Activated naive CD4-positive, alpha-beta T cell treated with anti-CD3 and anti-CD28 coated beads, Interleukin-2, amount 50 U/mL, for 24 hours (primary cell): ENCODE measurements at regions not wholly inside any gene's neighbourhood (a gene's known extent, or its start where the extent isn't known, plus 50 kb on each side); places are given as distances from the start of the nearest gene placed in this dataset.
"Not testable (repeated sequence)": the region's sequence is repeated elsewhere in the genome, so short reads cannot be mapped to it uniquely, and the experiment has no call there.

Experiments used
- H3K27ac Mint-ChIP-seq: one replicate; pipeline ENCODE4 v1.8.0; 2021; ENCODE audit warnings: mild to moderate bottlenecking, mixed read lengths
- H3K27me3 Mint-ChIP-seq: one replicate; pipeline ENCODE4 v1.8.0; 2021; ENCODE audit warnings: mixed read lengths
- H3K36me3 Mint-ChIP-seq: one replicate; pipeline ENCODE4 v1.8.0; 2021; ENCODE audit warnings: mixed read lengths
- H3K4me1 Mint-ChIP-seq: one replicate; pipeline ENCODE4 v1.8.0; 2021; ENCODE audit warnings: mixed read lengths
- H3K4me3 Mint-ChIP-seq: one replicate; pipeline ENCODE4 v1.8.0; 2021; ENCODE audit warnings: mild to moderate bottlenecking, mixed read lengths
- H3K9me3 Mint-ChIP-seq: one replicate; pipeline ENCODE4 v1.8.0; 2021; ENCODE audit warnings: mixed read lengths

DNA sequence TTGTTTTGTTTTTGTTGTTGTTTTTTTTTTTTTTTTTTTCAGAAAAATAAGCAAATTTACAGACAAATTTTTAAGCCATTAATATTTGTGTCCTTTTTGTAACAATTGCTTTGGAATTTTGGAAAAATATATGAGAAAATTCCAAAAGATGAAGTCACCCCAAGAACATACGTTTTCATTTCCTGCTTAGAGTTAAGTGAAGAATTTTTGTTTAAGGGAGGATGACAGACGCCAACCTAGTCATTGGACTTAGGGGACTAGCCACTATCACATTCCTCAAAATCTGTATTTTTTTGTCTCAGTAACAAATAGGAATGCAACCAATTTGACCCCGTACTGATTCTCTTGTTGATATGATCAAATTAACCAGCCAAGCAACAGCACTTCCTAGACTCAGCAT lies 433.9 kb upstream of the SLC30A5 start:
- Mint-ChIP-seq H3K36me3 (no peaks in the 10 kb centered on the region), H3K4me1 (peaks cover 4% of the 10 kb centered on the region), H3K4me3 (no peak overlapping the region), H3K27me3 (no peaks in the 10 kb centered on the region), H3K27ac (no peak overlapping the region), H3K9me3 (no peaks in the 10 kb centered on the region)

DNA sequence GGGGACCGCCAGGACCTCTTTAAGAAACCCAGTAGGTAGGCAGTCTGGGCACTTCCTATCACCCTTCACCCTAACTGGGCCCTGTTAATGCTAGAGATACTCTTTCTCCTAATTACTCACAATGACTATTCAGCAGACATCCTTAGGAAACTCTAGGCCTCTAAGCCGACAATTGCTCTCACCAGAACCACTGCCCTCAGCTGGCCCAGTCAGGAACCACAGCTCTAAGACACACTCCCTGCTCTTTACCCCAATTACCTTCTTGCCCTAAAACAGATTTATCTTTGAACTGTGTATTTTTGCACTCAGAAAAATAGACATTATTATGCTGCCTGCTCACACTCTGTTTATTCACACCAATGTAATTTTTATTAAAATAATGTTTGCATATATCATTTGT lies 432.6 kb upstream of the SLC30A5 start:
- Mint-ChIP-seq H3K27ac (no peak overlapping the region), H3K4me3 (no peak overlapping the region), H3K36me3 (no peaks in the 10 kb centered on the region), H3K9me3 (no peaks in the 10 kb centered on the region), H3K27me3 (no peaks in the 10 kb centered on the region), H3K4me1 (peaks cover 4% of the 10 kb centered on the region)

GRCh38 chr5:68662804-68663307 lies 431.0 kb upstream of the SLC30A5 start:
- no peak overlapping the region for H3K4me3 Mint-ChIP-seq
- peaks cover 4% of the 10 kb centered on the region for H3K4me1 Mint-ChIP-seq
- no peaks in the 10 kb centered on the region for H3K36me3 Mint-ChIP-seq
- no peaks in the 10 kb centered on the region for H3K9me3 Mint-ChIP-seq
- no peak overlapping the region for H3K27ac Mint-ChIP-seq
- H3K27me3 Mint-ChIP-seq, result no peaks in the 10 kb centered on the region

DNA sequence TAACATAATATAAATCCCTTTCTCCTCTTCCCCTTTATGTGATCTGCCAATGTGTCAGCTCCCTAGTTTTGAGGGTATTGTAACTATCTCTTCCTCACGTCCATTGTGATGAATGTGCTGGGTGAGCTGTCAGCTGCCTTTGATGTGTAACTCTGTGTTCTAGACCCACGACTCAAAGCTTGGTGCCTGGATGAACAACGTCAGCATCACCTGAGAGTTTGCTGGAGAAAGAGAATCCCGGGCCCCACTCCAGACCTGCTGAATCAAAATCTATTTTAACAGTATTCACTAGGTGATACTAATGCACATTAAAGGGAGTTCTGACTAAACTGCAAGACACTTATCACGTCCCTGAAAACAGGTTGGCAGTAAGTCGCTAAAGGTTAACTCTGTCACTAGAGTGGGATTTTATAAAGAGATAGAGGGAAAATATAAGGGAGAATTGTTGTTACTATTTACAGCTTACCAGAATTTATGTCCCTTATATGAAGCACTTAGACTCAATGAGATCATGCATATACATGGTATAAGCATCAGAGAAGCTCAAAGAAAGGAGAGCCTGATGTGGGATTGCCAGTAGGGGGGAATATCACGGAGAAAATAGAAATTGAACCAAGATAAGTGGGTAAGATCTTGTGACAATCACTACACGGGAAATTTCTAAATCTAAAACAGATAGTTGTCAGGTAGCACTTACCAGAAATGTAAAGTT lies 423.8 kb upstream of the SLC30A5 start:
- Mint-ChIP-seq H3K36me3 (no peaks in the 10 kb centered on the region), H3K9me3 (no peaks in the 10 kb centered on the region), H3K4me1 (peaks cover 6% of the 10 kb centered on the region), H3K27me3 (peaks cover 1% of the 10 kb centered on the region), H3K4me3 (no peak overlapping the region), H3K27ac (no peak overlapping the region)

- Mint-ChIP-seq H3K36me3 (no peaks in the 10 kb centered on the region), H3K27ac (no peak overlapping the region), H3K27me3 (peaks cover 1% of the 10 kb centered on the region), H3K9me3 (no peaks in the 10 kb centered on the region), H3K4me3 (no peak overlapping the region), H3K4me1 (peaks cover 6% of the 10 kb centered on the region)
Observed at GRCh38 chr5:68673106-68673822, 420.6 kb upstream of the SLC30A5 start.

DNA sequence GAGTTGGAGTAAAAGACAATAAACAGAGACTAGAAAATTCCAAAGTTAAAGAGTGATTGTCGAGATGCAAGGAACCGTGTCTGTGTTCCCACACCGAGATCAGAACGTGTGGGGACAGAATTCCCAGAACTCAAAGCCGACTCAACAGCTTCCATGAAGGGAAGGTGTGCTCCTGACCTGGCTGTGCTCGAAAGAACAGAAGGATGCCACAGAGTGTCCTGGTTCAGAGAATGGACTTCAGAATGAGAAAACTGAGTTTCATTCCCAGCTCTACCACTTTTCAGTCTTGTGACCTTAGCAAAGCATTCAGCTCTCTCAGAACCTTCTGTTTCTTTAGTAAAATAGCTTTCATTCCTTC lies 420.0 kb upstream of the SLC30A5 start:
- no peak overlapping the region for H3K27ac Mint-ChIP-seq
- H3K36me3 Mint-ChIP-seq, result no peaks in the 10 kb centered on the region
- peaks cover 2% of the 10 kb centered on the region for H3K4me1 Mint-ChIP-seq
- no peaks in the 10 kb centered on the region for H3K9me3 Mint-ChIP-seq
- H3K27me3 Mint-ChIP-seq, result peaks cover 1% of the 10 kb centered on the region
- H3K4me3 Mint-ChIP-seq, result no peak overlapping the region

DNA sequence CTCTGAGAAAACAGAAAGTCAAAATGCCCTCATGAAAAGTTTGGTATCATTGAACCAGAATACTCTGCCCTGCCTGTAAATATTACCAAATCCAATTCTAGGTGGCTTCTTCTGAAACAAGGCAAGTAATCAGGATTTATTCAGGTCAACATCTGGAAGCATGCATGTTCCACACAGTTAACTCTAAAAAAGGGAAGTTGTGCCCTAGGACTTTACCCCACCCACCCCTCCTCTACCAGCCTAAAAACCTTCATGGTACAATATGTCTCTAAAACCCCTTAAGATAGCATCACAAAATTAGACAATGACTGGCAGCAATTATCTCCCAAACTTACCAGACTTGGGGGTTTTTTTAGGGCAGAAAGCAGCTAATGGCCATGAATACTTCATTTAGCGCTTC lies 414.8 kb upstream of the SLC30A5 start:
- H3K36me3 Mint-ChIP-seq, result peaks cover 1% of the 10 kb centered on the region
- no peak overlapping the region for H3K4me3 Mint-ChIP-seq
- H3K27me3 Mint-ChIP-seq, result peaks cover 1% of the 10 kb centered on the region

DNA sequence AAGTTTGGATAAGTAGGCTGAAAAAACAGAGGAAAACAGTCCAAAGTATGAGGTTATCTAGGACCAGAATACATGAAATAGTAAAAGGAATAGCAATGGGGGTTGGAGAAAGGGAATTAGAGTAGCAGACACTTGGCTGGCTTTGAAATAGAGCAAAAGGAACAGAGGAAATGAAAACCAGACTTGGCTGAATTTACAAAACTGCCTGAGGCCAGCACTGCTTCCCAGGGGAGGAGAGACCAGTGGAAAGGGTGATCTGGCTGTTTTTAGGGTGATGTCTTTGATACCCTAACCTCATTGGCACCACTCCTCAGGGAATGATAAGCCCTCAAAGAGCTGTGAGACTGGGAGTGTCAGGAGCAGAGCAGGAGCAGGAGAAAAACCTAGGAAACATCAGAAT lies 413.4 kb upstream of the SLC30A5 start:
- H3K4me1 Mint-ChIP-seq, result no peaks in the 10 kb centered on the region
- no peaks in the 10 kb centered on the region for H3K27me3 Mint-ChIP-seq
- H3K27ac Mint-ChIP-seq, result no peak overlapping the region
- no peak overlapping the region for H3K4me3 Mint-ChIP-seq
- peaks cover 1% of the 10 kb centered on the region for H3K36me3 Mint-ChIP-seq
- no peaks in the 10 kb centered on the region for H3K9me3 Mint-ChIP-seq

More for the DNA sequence above, 414.8 kb upstream of the SLC30A5 start:
- Mint-ChIP-seq H3K9me3 (no peaks in the 10 kb centered on the region), H3K4me1 (no peaks in the 10 kb centered on the region), H3K27ac (no peak overlapping the region)

DNA sequence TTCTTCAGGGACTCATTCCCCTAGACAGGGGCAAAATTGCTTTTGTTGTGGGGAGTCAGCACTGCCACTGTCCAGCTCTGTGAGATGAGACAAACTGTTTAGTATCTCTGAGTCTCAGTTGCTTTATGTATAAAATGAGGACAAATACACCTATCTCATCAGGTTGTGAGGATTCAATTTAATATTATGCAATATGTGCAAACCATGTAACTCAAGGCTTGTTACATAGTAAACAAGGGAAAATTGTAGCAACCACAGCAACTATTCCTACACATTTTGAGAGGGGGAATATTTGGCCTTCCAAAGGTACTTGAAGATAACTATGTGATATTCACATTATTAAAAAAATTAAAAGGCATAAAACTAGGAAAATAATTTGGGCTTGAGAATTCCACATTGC lies 411.9 kb upstream of the SLC30A5 start:
- Mint-ChIP-seq H3K27ac (no peak overlapping the region), H3K27me3 (no peaks in the 10 kb centered on the region), H3K9me3 (no peaks in the 10 kb centered on the region), H3K4me3 (no peak overlapping the region), H3K36me3 (peaks cover 1% of the 10 kb centered on the region), H3K4me1 (no peaks in the 10 kb centered on the region)

DNA sequence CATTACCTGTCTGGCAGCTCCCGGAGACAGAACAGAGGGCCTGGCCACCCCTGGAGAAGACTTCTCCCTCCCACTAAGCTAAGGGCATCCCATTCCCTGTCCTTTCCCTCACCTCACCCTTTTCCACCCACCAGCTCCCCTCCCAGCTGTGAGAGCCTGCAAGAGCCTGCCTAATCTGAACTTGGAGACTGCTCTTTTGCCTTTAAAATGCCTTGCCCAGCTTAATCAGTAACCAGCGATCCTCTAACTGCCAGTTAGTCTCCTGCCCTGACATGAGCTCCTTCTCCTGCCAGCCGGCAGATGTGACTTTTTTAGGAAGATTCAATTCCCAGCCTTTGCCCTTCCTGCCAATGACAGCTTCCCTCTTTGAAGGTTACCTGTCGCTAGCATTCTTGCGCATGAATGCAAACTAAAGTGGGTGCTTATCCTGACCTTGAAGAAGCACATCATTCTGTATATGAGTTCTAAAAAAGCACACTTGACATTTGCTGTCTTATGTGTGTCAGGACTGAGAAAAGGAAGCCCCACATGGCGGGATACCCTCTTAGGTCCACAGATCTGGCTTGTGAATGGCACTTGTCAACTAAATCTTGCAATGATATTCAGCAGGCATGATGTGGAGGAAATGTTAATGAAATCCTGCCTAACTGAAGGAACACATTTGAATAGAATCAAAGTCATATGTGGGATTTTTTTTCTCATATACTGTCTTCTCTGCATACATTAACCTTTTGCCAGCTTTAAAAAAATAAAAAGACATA lies 411.2 kb upstream of the SLC30A5 start:
- Mint-ChIP-seq H3K36me3 (peaks cover 1% of the 10 kb centered on the region), H3K4me3 (no peak overlapping the region), H3K9me3 (no peaks in the 10 kb centered on the region), H3K27ac (no peak overlapping the region), H3K27me3 (no peaks in the 10 kb centered on the region), H3K4me1 (no peaks in the 10 kb centered on the region)

- Mint-ChIP-seq H3K27ac (no peak overlapping the region), H3K4me1 (no peaks in the 10 kb centered on the region), H3K36me3 (peaks cover 1% of the 10 kb centered on the region), H3K27me3 (no peaks in the 10 kb centered on the region), H3K4me3 (no peak overlapping the region), H3K9me3 (no peaks in the 10 kb centered on the region)
Observed at GRCh38 chr5:68683632-68684036, 410.2 kb upstream of the SLC30A5 start.

GRCh38 chr5:68685863-68686262 lies 408.0 kb upstream of the SLC30A5 start:
- no peaks in the 10 kb centered on the region for H3K27me3 Mint-ChIP-seq
- peaks cover 5% of the 10 kb centered on the region for H3K9me3 Mint-ChIP-seq
- no peak overlapping the region for H3K4me3 Mint-ChIP-seq
- peaks cover 1% of the 10 kb centered on the region for H3K36me3 Mint-ChIP-seq
- H3K4me1 Mint-ChIP-seq, result no peaks in the 10 kb centered on the region
- H3K27ac Mint-ChIP-seq, result no peak overlapping the region

- Mint-ChIP-seq H3K4me1 (no peaks in the 10 kb centered on the region), H3K9me3 (peaks cover 15% of the 10 kb centered on the region), H3K36me3 (peaks cover 1% of the 10 kb centered on the region), H3K27me3 (no peaks in the 10 kb centered on the region), H3K4me3 (no peak overlapping the region), H3K27ac (no peak overlapping the region)
Observed at GRCh38 chr5:68688547-68688946, 405.3 kb upstream of the SLC30A5 start.

GRCh38 chr5:68689010-68689409 lies 404.8 kb upstream of the SLC30A5 start:
- Mint-ChIP-seq H3K9me3 (peaks cover 15% of the 10 kb centered on the region), H3K27ac (no peak overlapping the region), H3K27me3 (no peaks in the 10 kb centered on the region), H3K4me1 (no peaks in the 10 kb centered on the region), H3K4me3 (no peak overlapping the region), H3K36me3 (no peaks in the 10 kb centered on the region)

DNA sequence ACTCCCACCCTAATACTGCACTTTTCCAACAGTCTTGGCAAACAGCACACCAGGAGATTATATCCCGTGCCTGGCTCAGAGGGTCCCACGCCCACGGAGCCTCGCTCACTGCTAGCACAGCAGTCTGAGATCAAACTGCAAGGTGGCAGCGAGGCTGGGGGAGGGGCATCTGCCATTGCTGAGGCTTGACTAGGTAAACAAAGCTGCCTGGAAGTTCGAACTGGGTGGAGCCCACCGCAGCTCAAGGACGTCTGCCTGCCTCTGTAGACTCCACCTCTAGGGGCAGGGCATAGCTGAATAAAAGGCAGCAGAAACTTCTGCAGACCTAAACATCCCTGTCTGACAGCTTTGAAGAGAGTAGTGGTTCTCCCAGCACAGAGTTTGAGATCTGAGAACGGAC lies 401.9 kb upstream of the SLC30A5 start:
- not testable (repeated sequence) for H3K4me3 Mint-ChIP-seq, H3K27ac Mint-ChIP-seq, H3K4me1 Mint-ChIP-seq, H3K36me3 Mint-ChIP-seq, H3K27me3 Mint-ChIP-seq
- H3K9me3 Mint-ChIP-seq, result peaks cover 15% of the 10 kb centered on the region
